ENCODE measurements at regions not wholly inside any gene's neighbourhood (a gene's known extent, or its start where the extent isn't known, plus 50 kb on each side); places are given as distances from the start of the nearest gene placed in this dataset.

GRCh38 chr10:47140761-47141348 is 159.1 kb upstream of the GDF10 start:
- intact Hi-C loops (cut with DNase I; ENCODE audit: low total_unique reads), result no loop called here
- no peak for DNase-seq
- no peaks in the 10 kb centered on the region for H3K27me3 ChIP-seq
- TF ChIP-seq CTCF (IDR thresholded peaks at IDR 0.05) (no peak), POLR2A (IDR thresholded peaks at IDR 0.05) (no peak)
- H3K4me3 ChIP-seq, result no peak overlapping the region
- H3K36me3 ChIP-seq (ENCODE audit: low read depth, missing control alignments), result no peaks in the 10 kb centered on the region
- H3K27ac ChIP-seq, result no peak overlapping the region
- WGBS, 2 donors, result 36 to 68% methylated on average over 2 to 6 of the region's 6 CpGs
- H3K4me1 ChIP-seq, result no peaks in the 10 kb centered on the region
- H3K9me3 ChIP-seq, result no peaks in the 10 kb centered on the region

GRCh38 chr10:47141349-47141748 is 158.6 kb upstream of the GDF10 start:
- Histone ChIP-seq H3K4me3 (no peak overlapping the region), H3K27me3 (no peaks in the 10 kb centered on the region), H3K9me3 (no peaks in the 10 kb centered on the region), H3K27ac (no peak overlapping the region), H3K36me3 (ENCODE audit: low read depth, missing control alignments) (no peaks in the 10 kb centered on the region), H3K4me1 (no peaks in the 10 kb centered on the region)
- TF ChIP-seq CTCF (IDR thresholded peaks at IDR 0.05) (no peak), POLR2A (IDR thresholded peaks at IDR 0.05) (no peak)
- DNase-seq, result no peak
- WGBS, 2 donors, result 84 to 86% methylated on average over 1 to 5 of the region's 5 CpGs
- intact Hi-C loops (cut with DNase I; ENCODE audit: low total_unique reads), result no loop called here

- H3K27ac ChIP-seq, result no peak overlapping the region
- H3K36me3 ChIP-seq (ENCODE audit: low read depth, missing control alignments), result no peaks in the 10 kb centered on the region
- H3K9me3 ChIP-seq, result no peaks in the 10 kb centered on the region
- intact Hi-C loops (cut with DNase I; ENCODE audit: low total_unique reads), result no loop called here
- DNase-seq, result no peak
- TF ChIP-seq POLR2A (IDR thresholded peaks at IDR 0.05) (no peak), CTCF (IDR thresholded peaks at IDR 0.05) (no peak)
- no peaks in the 10 kb centered on the region for H3K4me1 ChIP-seq
- no peaks in the 10 kb centered on the region for H3K27me3 ChIP-seq
- no peak overlapping the region for H3K4me3 ChIP-seq
- WGBS, 2 donors, result 80 to 91% methylated on average over 1 to 9 of the region's 9 CpGs
Measured at GRCh38 chr10:47143072-47143471, 156.9 kb upstream of the GDF10 start.

- Histone ChIP-seq H3K27me3 (no peaks in the 10 kb centered on the region), H3K4me3 (no peak overlapping the region), H3K9me3 (no peaks in the 10 kb centered on the region), H3K27ac (no peak overlapping the region), H3K36me3 (ENCODE audit: low read depth, missing control alignments) (no peaks in the 10 kb centered on the region), H3K4me1 (no peaks in the 10 kb centered on the region)
- TF ChIP-seq CTCF (IDR thresholded peaks at IDR 0.05) (no peak), POLR2A (IDR thresholded peaks at IDR 0.05) (no peak)
- 69 to 80% methylated on average over 1 of the region's 1 CpG for whole genome bisulfite sequencing, 2 donors
- intact Hi-C loops (cut with DNase I; ENCODE audit: low total_unique reads), result no loop called here
- no peak for DNase-seq
Measured at GRCh38 chr10:47143473-47143872, 156.5 kb upstream of the GDF10 start.

- 91 to 96% methylated on average over 3 of the region's 3 CpGs for WGBS, 2 donors
- Histone ChIP-seq H3K36me3 (ENCODE audit: low read depth, missing control alignments) (no peaks in the 10 kb centered on the region), H3K27me3 (no peaks in the 10 kb centered on the region), H3K27ac (no peak overlapping the region), H3K9me3 (no peaks in the 10 kb centered on the region), H3K4me3 (no peak overlapping the region), H3K4me1 (no peaks in the 10 kb centered on the region)
- intact Hi-C loops (cut with DNase I; ENCODE audit: low total_unique reads), result no loop called here
- DNase-seq, result no peak
- TF ChIP-seq CTCF (IDR thresholded peaks at IDR 0.05), result no peak
- no peak for TF ChIP-seq POLR2A (IDR thresholded peaks at IDR 0.05)
Measured at GRCh38 chr10:47144525-47144924, 155.5 kb upstream of the GDF10 start.
